BE2C (cell line): ENCODE measurements at regions not wholly inside any gene's neighbourhood (a gene's known extent, or its start where the extent isn't known, plus 50 kb on each side); places are given as distances from the start of the nearest gene placed in this dataset.

ENCODE experiments used
- DNase-seq: peaks from one replicate; pipeline ENCODE4 v3.0.0-alpha.2; 2020
- H3K27me3 ChIP-seq: fragments of 250-450 bp; sonication (Bioruptor Pico); 2 replicates; pipeline ENCODE4 v1.5.1; 2020; ENCODE audit warnings: mild to moderate bottlenecking
- H3K36me3 ChIP-seq: fragments of 250-450 bp; sonication (Bioruptor Pico); 2 replicates; pipeline ENCODE4 v1.5.1; 2020; ENCODE audit warnings: mild to moderate bottlenecking
- H3K4me1 ChIP-seq: fragments of 250-450 bp; sonication (Bioruptor Pico); 2 replicates; pipeline ENCODE4 v1.5.1; 2020
- H3K4me3 ChIP-seq: 2 replicates; pipeline ENCODE4 v1.5.1; 2011; ENCODE audit warnings: low read depth, low read length
- H3K9me3 ChIP-seq: fragments of 250-450 bp; sonication (Bioruptor Pico); 2 replicates; pipeline ENCODE4 v1.5.1; 2020
- TF ChIP-seq, protein P1 (sequence below): IDR thresholded peaks from 2 replicates; pipeline ENCODE4 v1.5.1; 2012; ENCODE audit warnings: mild to moderate bottlenecking, low read depth, low read length

DNA sequence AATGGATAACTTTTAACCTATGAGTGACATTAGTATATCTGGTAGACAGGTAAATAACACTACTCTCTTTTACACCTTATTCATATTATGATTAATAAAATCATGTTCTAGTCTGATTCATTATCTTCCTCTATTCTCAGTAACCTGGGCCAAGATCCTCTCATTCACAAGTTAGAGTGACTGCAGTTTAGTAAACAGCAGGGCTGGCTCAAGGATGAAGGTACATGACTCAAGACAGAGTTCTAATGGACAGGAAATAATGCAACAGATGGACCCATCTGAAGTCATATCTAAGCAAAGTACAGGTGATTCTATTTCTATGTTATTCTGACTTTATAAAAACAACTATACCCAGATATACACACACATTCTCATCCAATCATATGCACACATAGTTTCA, 582.5 kb upstream of the CDH18 start:
- H3K9me3 ChIP-seq = no peaks in the 10 kb centered on the region
- no peak for DNase-seq
- H3K36me3 ChIP-seq = no peaks in the 10 kb centered on the region
- TF ChIP-seq, protein P1, sequence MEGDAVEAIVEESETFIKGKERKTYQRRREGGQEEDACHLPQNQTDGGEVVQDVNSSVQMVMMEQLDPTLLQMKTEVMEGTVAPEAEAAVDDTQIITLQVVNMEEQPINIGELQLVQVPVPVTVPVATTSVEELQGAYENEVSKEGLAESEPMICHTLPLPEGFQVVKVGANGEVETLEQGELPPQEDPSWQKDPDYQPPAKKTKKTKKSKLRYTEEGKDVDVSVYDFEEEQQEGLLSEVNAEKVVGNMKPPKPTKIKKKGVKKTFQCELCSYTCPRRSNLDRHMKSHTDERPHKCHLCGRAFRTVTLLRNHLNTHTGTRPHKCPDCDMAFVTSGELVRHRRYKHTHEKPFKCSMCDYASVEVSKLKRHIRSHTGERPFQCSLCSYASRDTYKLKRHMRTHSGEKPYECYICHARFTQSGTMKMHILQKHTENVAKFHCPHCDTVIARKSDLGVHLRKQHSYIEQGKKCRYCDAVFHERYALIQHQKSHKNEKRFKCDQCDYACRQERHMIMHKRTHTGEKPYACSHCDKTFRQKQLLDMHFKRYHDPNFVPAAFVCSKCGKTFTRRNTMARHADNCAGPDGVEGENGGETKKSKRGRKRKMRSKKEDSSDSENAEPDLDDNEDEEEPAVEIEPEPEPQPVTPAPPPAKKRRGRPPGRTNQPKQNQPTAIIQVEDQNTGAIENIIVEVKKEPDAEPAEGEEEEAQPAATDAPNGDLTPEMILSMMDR = no peak
- H3K27me3 ChIP-seq = no peaks in the 10 kb centered on the region
- H3K4me1 ChIP-seq = no peaks in the 10 kb centered on the region; the same call in 1 of the 2 replicates
- H3K4me3 ChIP-seq = no peak overlapping the region

DNA sequence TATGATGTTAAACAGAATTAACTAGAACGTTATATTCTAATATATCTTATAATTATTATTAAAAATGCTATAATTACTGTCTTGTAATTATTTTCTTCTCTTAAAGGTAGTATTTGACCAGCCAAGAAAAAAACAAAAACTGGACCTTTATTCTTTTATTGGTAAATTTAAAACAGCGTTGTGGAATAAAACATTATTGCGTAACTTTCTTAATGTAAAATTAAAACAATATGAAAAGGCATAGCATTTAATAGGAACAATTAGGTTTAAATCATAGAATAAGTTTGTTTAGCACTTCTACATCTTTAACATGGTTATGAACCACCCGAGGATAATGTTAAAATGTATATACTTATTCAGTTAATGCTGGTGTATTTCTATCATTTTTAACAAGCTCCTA, 574.5 kb upstream of the CDH18 start:
- TF ChIP-seq, protein P1 = no peak
- Histone ChIP-seq H3K27me3 (no peaks in the 10 kb centered on the region), H3K4me1 (no peaks in the 10 kb centered on the region), H3K9me3 (no peaks in the 10 kb centered on the region), H3K4me3 (no peak overlapping the region), H3K36me3 (no peaks in the 10 kb centered on the region)
- DNase-seq = no peak

DNA sequence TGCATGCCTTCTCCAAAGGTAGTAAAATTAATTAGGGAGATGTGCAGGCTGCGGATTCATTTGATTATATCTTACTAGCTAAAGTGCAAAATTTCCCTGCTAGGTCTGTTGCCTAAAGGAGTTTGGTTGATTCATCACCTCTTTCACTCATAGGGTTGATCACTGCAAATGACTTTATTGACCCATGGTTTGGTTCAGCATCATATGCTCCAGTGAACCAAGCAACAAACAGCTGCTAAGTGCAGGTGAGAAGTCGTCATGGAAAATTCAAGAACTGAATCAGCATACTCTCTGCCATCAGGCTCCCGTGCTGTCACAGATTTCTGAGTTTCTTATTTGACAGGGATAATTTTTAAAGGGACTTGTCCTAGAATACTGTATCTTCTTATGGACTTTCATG, 571.8 kb upstream of the CDH18 start:
- Histone ChIP-seq H3K4me3 (no peak overlapping the region), H3K36me3 (no peaks in the 10 kb centered on the region), H3K9me3 (no peaks in the 10 kb centered on the region), H3K4me1 (no peaks in the 10 kb centered on the region; the same call in 1 of the 2 replicates), H3K27me3 (no peaks in the 10 kb centered on the region)
- no peak for DNase-seq
- TF ChIP-seq, protein P1 = no peak

DNA sequence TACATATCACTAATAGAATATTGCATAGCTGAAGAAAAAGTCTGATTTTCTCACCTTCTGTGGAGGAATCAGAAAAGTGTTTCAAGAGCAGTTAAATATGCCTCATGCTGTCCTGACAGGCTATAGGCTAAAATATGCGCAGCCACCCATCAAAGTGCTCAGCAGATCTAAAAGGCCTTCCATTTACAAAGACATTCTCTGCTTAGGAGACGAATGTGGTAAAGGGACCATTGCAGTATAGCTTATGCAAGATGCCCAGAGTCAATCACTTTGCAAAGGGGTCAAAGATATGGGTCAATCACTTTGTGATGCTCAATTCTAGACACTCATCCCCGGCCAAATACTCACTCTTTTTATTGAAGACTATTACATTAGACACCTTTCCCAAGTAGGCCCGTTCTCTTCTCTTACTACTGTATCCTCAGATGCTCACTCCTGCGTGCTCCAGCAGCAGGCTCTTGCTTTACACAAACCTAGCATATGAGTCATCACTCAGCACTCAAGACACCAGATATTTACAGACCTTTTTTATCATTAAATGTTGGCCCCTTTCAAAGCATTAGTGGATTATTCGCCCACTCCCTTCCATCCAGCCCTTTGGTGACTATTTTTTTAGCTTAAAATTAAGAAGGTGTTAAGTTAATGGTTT, 568.2 kb upstream of the CDH18 start:
- TF ChIP-seq, protein P1 = no peak
- H3K4me3 ChIP-seq = no peak overlapping the region
- H3K9me3 ChIP-seq = no peaks in the 10 kb centered on the region
- DNase-seq = no peak
- H3K27me3 ChIP-seq = no peaks in the 10 kb centered on the region
- H3K36me3 ChIP-seq = no peaks in the 10 kb centered on the region
- H3K4me1 ChIP-seq = no peaks in the 10 kb centered on the region; the same call in 1 of the 2 replicates

DNA sequence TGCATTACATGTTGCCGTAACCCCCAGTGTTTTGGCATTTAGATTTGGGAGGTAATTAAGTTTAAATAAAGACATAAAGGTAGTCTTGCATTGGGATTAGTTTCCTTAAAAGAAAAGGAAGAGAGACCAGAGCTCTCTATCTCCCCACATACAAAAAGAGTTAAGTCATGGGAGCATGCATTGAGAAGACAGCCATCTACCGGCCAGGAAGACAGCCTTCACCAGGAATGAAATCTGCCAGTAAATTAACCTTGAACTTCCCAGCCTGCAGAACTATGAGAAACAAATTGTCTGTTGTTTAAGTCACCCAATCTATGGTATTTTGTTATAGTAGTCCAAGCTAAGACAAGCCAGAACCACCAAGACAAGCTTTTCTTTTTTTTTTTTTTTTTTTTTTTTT, 567.0 kb upstream of the CDH18 start:
- no peak for DNase-seq
- no peaks in the 10 kb centered on the region; the same call in 1 of the 2 replicates for H3K4me1 ChIP-seq
- H3K36me3 ChIP-seq = no peaks in the 10 kb centered on the region
- TF ChIP-seq, protein P1 = no peak
- no peak overlapping the region for H3K4me3 ChIP-seq
- H3K27me3 ChIP-seq = no peaks in the 10 kb centered on the region
- H3K9me3 ChIP-seq = no peaks in the 10 kb centered on the region

DNA sequence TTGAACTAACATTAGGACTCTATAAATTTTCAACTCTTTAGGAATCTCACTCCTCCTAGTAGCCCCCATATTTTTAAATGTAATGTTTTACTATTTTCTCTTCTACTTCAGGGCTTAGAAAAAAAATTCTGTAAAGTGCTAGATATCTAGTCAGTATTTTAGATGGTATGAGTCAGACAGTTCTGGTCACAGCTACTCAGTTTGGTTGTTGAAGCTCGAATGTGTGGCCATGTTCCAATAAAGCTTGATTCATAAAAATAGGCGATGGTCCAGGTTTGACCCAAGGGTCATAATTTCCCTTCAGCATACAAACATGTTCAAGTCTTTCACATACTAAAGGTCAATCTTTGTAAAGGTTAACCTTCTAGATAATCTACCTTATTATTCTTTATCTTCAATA, 566.0 kb upstream of the CDH18 start:
- Histone ChIP-seq H3K4me1 (no peaks in the 10 kb centered on the region; the same call in 1 of the 2 replicates), H3K4me3 (no peak overlapping the region), H3K27me3 (no peaks in the 10 kb centered on the region), H3K36me3 (no peaks in the 10 kb centered on the region), H3K9me3 (no peaks in the 10 kb centered on the region)
- TF ChIP-seq, protein P1 = no peak
- no peak for DNase-seq
